ENCODE measurements at regions not wholly inside any gene's neighbourhood (a gene's known extent, or its start where the extent isn't known, plus 50 kb on each side); places are given as distances from the start of the nearest gene placed in this dataset.

DNA sequence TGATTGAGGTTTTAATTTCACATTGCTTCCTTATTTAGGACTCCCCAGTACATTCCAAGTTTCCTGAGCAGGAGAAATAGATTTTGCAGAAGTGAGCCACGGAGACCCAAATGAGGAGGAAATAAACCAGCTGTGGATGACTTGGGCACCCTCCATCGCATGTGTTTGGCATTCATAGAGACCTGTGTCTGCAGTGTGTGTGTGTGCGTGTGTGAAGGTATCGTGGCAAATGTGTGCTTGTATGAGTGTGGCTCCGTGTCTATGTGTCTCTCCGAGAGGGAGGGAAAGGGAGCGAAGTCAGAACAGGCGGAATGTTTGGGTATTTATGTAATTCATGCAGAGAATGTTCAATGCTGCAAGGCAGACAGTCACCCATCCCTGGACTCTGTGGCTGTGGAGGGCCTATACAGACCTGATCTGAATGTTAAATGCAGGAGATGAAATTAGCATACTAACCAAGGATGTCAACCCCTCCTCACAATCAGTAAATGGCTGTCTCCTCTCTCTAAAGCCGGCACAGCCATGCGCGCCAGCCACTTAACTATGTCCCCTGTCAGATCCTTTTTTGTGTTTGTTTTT lies 186.0 kb upstream of the ZFHX3 start:
- Mint-ChIP-seq H3K27ac (no peak overlapping the region), H3K4me1 (ENCODE audit: low read depth) (peaks cover 32% of the 10 kb centered on the region), H3K4me3 (ENCODE audit: low read depth) (no peak overlapping the region), H3K36me3 (ENCODE audit: insufficient read depth) (no peaks in the 10 kb centered on the region), H3K27me3 (peaks cover 35% of the 10 kb centered on the region), H3K9me3 (ENCODE audit: low read depth) (no peaks in the 10 kb centered on the region)
- TF ChIP-seq, protein P1, sequence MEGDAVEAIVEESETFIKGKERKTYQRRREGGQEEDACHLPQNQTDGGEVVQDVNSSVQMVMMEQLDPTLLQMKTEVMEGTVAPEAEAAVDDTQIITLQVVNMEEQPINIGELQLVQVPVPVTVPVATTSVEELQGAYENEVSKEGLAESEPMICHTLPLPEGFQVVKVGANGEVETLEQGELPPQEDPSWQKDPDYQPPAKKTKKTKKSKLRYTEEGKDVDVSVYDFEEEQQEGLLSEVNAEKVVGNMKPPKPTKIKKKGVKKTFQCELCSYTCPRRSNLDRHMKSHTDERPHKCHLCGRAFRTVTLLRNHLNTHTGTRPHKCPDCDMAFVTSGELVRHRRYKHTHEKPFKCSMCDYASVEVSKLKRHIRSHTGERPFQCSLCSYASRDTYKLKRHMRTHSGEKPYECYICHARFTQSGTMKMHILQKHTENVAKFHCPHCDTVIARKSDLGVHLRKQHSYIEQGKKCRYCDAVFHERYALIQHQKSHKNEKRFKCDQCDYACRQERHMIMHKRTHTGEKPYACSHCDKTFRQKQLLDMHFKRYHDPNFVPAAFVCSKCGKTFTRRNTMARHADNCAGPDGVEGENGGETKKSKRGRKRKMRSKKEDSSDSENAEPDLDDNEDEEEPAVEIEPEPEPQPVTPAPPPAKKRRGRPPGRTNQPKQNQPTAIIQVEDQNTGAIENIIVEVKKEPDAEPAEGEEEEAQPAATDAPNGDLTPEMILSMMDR (IDR thresholded peaks at IDR 0.05; ENCODE audit: unreplicated experiment), result no peak
- DNase-seq (ENCODE audit: low spot score, unreplicated experiment), result no peak

DNA sequence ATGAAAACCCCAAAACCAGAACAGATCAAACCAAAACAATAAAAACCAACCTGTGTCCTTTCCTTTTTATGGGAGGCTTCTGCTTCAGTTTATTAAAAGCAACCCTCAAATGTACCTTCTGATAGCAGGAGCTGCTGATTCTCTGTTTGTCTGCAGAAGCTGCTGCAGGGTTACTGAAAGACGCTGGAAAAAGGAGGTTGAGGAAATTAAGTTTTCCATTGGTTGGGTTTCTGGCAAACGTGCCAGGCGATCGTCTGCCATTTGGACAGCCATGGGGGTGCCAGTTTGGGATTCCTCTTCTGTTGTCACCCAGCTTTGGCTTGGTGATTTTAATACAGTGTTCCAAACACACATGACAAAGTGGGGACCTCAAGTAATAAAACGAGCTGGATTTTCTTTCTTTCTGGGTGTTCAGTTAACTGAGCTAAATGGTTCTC lies 185.4 kb upstream of the ZFHX3 start:
- no peak overlapping the region for H3K27ac Mint-ChIP-seq

DNA sequence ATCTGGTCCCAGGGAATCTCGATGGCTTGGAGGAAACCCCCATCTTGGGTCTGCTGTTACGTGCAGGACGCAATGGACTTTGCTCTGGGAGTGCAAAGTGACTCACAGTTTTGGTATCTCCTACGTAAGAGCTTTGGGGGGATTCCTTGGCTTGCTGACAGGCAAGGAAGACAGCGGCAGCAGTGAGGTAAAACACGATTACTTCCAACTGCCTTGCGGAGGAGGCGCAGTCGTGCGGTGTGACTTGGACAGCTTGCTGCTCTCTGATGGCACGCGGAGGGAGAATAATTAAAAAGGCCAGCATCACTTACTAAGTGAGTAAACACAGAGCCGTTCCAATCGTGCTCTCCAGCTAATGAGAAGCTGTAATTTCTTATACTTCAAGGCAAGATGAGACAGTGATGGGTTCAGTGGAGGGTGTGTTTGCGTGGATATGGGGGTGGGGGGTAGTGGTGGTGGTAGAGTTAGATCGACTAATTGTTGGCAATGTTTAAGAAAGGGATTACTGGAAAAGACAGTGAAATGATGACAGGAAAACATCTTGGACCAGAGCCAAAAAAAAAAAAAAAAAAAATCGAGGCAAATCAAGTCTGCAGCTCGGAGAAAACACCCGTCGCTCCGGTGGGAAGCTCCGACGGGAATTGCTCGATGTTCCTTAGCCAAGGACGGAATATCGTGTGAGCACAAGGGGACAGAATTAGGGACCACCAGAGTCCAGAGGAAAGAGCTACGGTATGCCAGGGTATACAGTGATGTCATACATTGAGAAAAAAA lies 184.8 kb upstream of the ZFHX3 start:
- peaks cover 25% of the 10 kb centered on the region for H3K27me3 Mint-ChIP-seq
- H3K9me3 Mint-ChIP-seq (ENCODE audit: low read depth), result no peaks in the 10 kb centered on the region
- peak overlapping the region; percentile 95 for H3K27ac Mint-ChIP-seq
- TF ChIP-seq, protein P1 (IDR thresholded peaks at IDR 0.05; ENCODE audit: unreplicated experiment), result no peak
- peaks cover 32% of the 10 kb centered on the region for H3K4me1 Mint-ChIP-seq (ENCODE audit: low read depth)
- H3K4me3 Mint-ChIP-seq (ENCODE audit: low read depth), result peak overlapping the region; percentile 68
- peak; percentile 21 for DNase-seq (ENCODE audit: low spot score, unreplicated experiment)
- H3K36me3 Mint-ChIP-seq (ENCODE audit: insufficient read depth), result no peaks in the 10 kb centered on the region

More for the DNA sequence above, 185.4 kb upstream of the ZFHX3 start:
- TF ChIP-seq, protein P1 (IDR thresholded peaks at IDR 0.05; ENCODE audit: unreplicated experiment), result no peak
- Mint-ChIP-seq H3K36me3 (ENCODE audit: insufficient read depth) (no peaks in the 10 kb centered on the region), H3K27me3 (peaks cover 31% of the 10 kb centered on the region), H3K9me3 (ENCODE audit: low read depth) (no peaks in the 10 kb centered on the region), H3K4me3 (ENCODE audit: low read depth) (no peak overlapping the region), H3K4me1 (ENCODE audit: low read depth) (peaks cover 32% of the 10 kb centered on the region)
- DNase-seq (ENCODE audit: low spot score, unreplicated experiment), result no peak

DNA sequence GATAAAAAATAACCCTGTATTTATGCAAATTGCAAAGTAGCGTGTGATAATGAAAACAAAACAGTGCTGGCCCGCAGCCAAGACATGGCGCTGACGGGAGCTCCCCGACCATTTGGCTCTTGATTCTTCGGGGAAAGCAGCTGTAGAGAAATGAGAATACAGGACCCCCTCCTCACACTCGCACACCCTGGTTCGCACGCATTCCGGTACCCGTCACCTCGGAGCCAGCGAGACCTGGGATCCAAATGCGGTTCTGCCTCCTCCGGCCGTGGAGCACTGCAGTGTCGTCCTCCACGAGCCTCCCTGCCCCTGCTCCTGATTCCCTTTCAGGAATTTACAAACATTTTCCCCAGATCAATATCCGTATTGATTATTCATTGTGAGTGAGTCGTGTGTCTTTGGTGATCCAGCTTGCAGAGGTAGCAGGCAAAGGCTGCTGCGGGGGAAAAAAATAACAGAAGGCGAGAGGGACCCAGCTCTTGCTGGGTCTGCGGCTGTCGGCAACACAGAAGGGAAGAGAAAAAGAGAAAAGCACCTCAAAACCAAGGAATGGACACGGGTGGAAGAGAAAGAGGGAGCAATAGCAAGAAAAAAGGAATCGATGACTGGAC lies 184.1 kb upstream of the ZFHX3 start:
- H3K27me3 Mint-ChIP-seq, result peaks cover 22% of the 10 kb centered on the region
- peak overlapping the region; percentile 95 for H3K27ac Mint-ChIP-seq
- DNase-seq (ENCODE audit: low spot score, unreplicated experiment), result no peak
- H3K36me3 Mint-ChIP-seq (ENCODE audit: insufficient read depth), result no peaks in the 10 kb centered on the region
- H3K9me3 Mint-ChIP-seq (ENCODE audit: low read depth), result no peaks in the 10 kb centered on the region
- peak overlapping the region; percentile 68 for H3K4me3 Mint-ChIP-seq (ENCODE audit: low read depth)
- H3K4me1 Mint-ChIP-seq (ENCODE audit: low read depth), result peaks cover 32% of the 10 kb centered on the region
- TF ChIP-seq, protein P1 (IDR thresholded peaks at IDR 0.05; ENCODE audit: unreplicated experiment), result no peak

DNA sequence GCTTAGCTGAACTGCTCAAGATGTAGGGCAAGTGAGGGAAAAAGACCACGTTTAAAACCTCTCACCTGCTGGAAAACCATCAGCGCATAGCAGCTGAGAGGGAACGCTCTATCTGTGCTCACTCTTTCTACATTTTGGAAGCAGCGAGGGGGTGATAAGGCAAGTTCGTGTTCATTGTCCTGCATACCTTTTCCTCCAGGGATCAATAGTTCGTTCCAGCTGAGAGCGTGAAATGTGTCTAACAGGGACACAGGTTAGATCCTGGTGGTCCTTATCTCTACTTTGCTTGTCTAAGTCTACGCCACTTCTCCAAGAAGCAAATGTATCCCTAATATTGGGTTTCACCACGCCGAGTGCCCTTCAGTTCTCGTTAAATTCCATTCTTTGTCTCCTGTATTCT lies 183.5 kb upstream of the ZFHX3 start:
- Mint-ChIP-seq H3K27ac (peak overlapping the region; percentile 95), H3K27me3 (peaks cover 22% of the 10 kb centered on the region), H3K4me3 (ENCODE audit: low read depth) (peak overlapping the region; percentile 11), H3K4me1 (ENCODE audit: low read depth) (peaks cover 32% of the 10 kb centered on the region), H3K9me3 (ENCODE audit: low read depth) (no peaks in the 10 kb centered on the region), H3K36me3 (ENCODE audit: insufficient read depth) (no peaks in the 10 kb centered on the region)
- TF ChIP-seq, protein P1 (IDR thresholded peaks at IDR 0.05; ENCODE audit: unreplicated experiment), result no peak
- DNase-seq (ENCODE audit: low spot score, unreplicated experiment), result no peak
